HepG2 (cell line): ENCODE measurements at regions not wholly inside any gene's neighbourhood (a gene's known extent, or its start where the extent isn't known, plus 50 kb on each side); places are given as distances from the start of the nearest gene placed in this dataset.

Experiments
- ATAC-seq: fragments of 200-7000 bp; cut with Tn5 transposase; 3 replicates; pipeline ENCODE4 v1.9.1; 2020; ENCODE audit warnings: mild to moderate bottlenecking, moderate library complexity
- BruUV-seq: library from RNA; stranded (reverse); fragments of 400-500 nt; replicated peaks from 2 replicates; lab custom pipeline; 2021; lab: Mats Ljungman, UMichigan
- CTCF ChIA-PET: fragments of 300-600 bp; formaldehyde crosslinking; extraction: SDS; loops from one replicate; lab custom pipeline; 2021; ENCODE audit warnings: low total read pairs, inconsistent platforms, low intra/inter-chr PET ratio; lab: Yijun Ruan, JAX
- POLR2A ChIA-PET: fragments of 350-600 bp; sonication (Branson Sonifier 250); formaldehyde crosslinking; loops from one replicate; lab custom pipeline; 2020; ENCODE audit warnings: antibody characterized with exemption, inconsistent platforms; lab: Yijun Ruan, JAX
- DNase-seq: peaks from one replicate; pipeline ENCODE4 v3.0.0-alpha.2; 2015; ENCODE audit warnings: low spot score
- FAIRE-seq: peaks from 3 replicates; lab custom pipeline; 2011; peaks lifted over from hg19 to GRCh38; lab: Jason Lieb, UNC
- H2AFZ ChIP-seq: one replicate; pipeline ENCODE4 v1.6.1; 2011; ENCODE audit warnings: low read length, inconsistent platforms
- H3K27ac ChIP-seq: fragments of 300-600 bp; 3 replicates; pipeline ENCODE4 v1.8.0; 2011; ENCODE audit warnings: mixed run types, mild to moderate bottlenecking, mixed read lengths, low read length, inconsistent platforms; ENCODE audit not compliant: insufficient read depth; ENCODE audit errors: extremely low read length
- H3K27me3 ChIP-seq, 2 experiments: fragments of 200-600 bp in 1 of 2; 2 replicates in 1 of 2; 3 replicates in 1 of 2; pipeline versions ENCODE4 v1.6.0 to v1.8.0; 2011; ENCODE audit warnings: low read length in 2 of 2, mild to moderate bottlenecking in 2 of 2, moderate library complexity in 2 of 2, inconsistent platforms in 1 of 2; ENCODE audit not compliant: insufficient read depth in 2 of 2, control insufficient read depth in 1 of 2
- H3K36me3 ChIP-seq, 2 experiments: fragments of 200-600 bp in 1 of 2; replicated peaks in 1 of 2; 2 replicates in 1 of 2; 3 replicates in 1 of 2; pipeline versions ENCODE4 v1.5.1 to v1.8.0; 2011; ENCODE audit warnings: low read length in 2 of 2, inconsistent platforms in 1 of 2; ENCODE audit not compliant: insufficient read depth in 2 of 2, control insufficient read depth in 1 of 2
- H3K4me1 ChIP-seq: 2 replicates; pipeline ENCODE4 v1.5.1; 2012; ENCODE audit warnings: low read length, inconsistent platforms; ENCODE audit not compliant: insufficient read depth
- H3K4me2 ChIP-seq: 2 replicates; pipeline ENCODE4 v1.6.0; 2011; ENCODE audit warnings: low read depth, low read length, inconsistent platforms
- H3K4me3 ChIP-seq, 3 experiments: fragments of 200-600 bp in 1 of 3; sonication (generic), shearing (Covaris generic) in 1 of 3; replicated peaks in 1 of 3; 2 replicates each; pipeline ENCODE4 v1.5.1; 2011 to 2016; ENCODE audit warnings: low read length in 3 of 3, inconsistent platforms in 2 of 3, low read depth in 2 of 3, mild to moderate bottlenecking in 2 of 3, control low read depth in 1 of 3, mixed read lengths in 1 of 3; ENCODE audit not compliant: insufficient read depth in 1 of 3
- H3K79me2 ChIP-seq: one replicate; pipeline ENCODE4 v1.6.1; 2011; ENCODE audit warnings: low read length, inconsistent platforms; ENCODE audit not compliant: insufficient read depth
- H3K9ac ChIP-seq: 2 replicates; pipeline ENCODE4 v1.6.0; 2011; ENCODE audit warnings: mild to moderate bottlenecking, low read depth, low read length, inconsistent platforms; ENCODE audit not compliant: insufficient read depth
- H3K9me3 ChIP-seq: 2 replicates; pipeline ENCODE4 v1.5.1; 2012; ENCODE audit warnings: mild to moderate bottlenecking, low read length
- H4K20me1 ChIP-seq: 2 replicates; pipeline ENCODE4 v1.6.0; 2011; ENCODE audit warnings: inconsistent platforms, mild to moderate bottlenecking, low read length, moderate library complexity; ENCODE audit not compliant: insufficient read depth
- ADNP ChIP-seq: sonication (generic); formaldehyde crosslinking; IDR thresholded peaks from 2 replicates; pipeline ENCODE4 v1.4.0; 2020; ENCODE audit warnings: missing genetic modification reagents
- HIC2 ChIP-seq: sonication (generic); formaldehyde crosslinking; IDR thresholded peaks from 2 replicates; pipeline ENCODE4 v1.9.0; 2022; ENCODE audit warnings: low read depth, missing genetic modification reagents
- JUNB ChIP-seq: sonication (generic); formaldehyde crosslinking; IDR thresholded peaks from 2 replicates; pipeline ENCODE4 v1.8.0; 2022; ENCODE audit warnings: missing genetic modification reagents, mild to moderate bottlenecking, borderline replicate concordance
- MTF2 ChIP-seq: sonication (generic); formaldehyde crosslinking; IDR thresholded peaks from 2 replicates; pipeline ENCODE4 v1.5.0; 2020; ENCODE audit warnings: missing genetic modification reagents, borderline replicate concordance
- NBN ChIP-seq: fragments of 450-650 bp; conservative IDR thresholded peaks from 2 replicates; pipeline ENCODE4 v1.6.1; 2017
- POLR2A ChIP-seq, 2 experiments: IDR thresholded peaks; 2 replicates each; pipeline ENCODE4 v1.6.1; 2011; ENCODE audit warnings: low read depth in 2 of 2, low read length in 2 of 2, mild to moderate bottlenecking in 1 of 2, moderate library complexity in 1 of 2; ENCODE audit not compliant: insufficient read depth in 1 of 2
- SOX5 ChIP-seq: IDR thresholded peaks from 2 replicates; pipeline ENCODE4 v1.6.1; 2016; ENCODE audit warnings: borderline replicate concordance
- ZNF207 ChIP-seq: fragments of 450-650 bp; IDR thresholded peaks from 2 replicates; pipeline ENCODE4 v1.6.1; 2016; ENCODE audit warnings: antibody characterized with exemption, borderline replicate concordance
- ZNF572 ChIP-seq: sonication (generic); formaldehyde crosslinking; IDR thresholded peaks from 2 replicates; pipeline ENCODE4 v1.5.1; 2020; ENCODE audit warnings: mild to moderate bottlenecking, missing genetic modification reagents
- ZNF792 ChIP-seq: IDR thresholded peaks from 2 replicates; pipeline ENCODE4 v1.6.1; 2016
- WGBS: methylation state at CpG from one replicate; pipeline ENCODE4 v1.1.6; 2017; ENCODE audit warnings: low lambda C conversion rate; 5-methylcytosine and 5-hydroxymethylcytosine counted together
- in situ Hi-C: cut with HindIII; loops from 2 replicates; pipeline ENCODE4 v1.10.0; 2017; ENCODE audit warnings: low pct_unique_long_range_greater_than_20kb; ENCODE audit not compliant: extremely low pct_ligation_motif_present
- intact Hi-C: fragments of 100-400 bp; cut with micrococcal nuclease; formaldehyde crosslinking; loops from one replicate; pipeline ENCODE4 v1.10.0; 2022; ENCODE audit not compliant: unreplicated experiment

- WGBS, result 23% methylated on average over 8 of the region's 8 CpGs
- no peak for DNase-seq
- no peaks in the 10 kb centered on the region for H4K20me1 ChIP-seq
- in situ Hi-C loops, result no loop called here
- H3K4me1 ChIP-seq, result no peaks in the 10 kb centered on the region
- FAIRE-seq, result no peak
- no peak for ATAC-seq
- no peak overlapping the region for H3K4me3 ChIP-seq
- H2AFZ ChIP-seq, result no peak overlapping the region
- no peak overlapping the region for H3K27ac ChIP-seq
- ChIA-PET POLR2A (no interaction called here), CTCF (no interaction called here)
- no peak overlapping the region for H3K9ac ChIP-seq
- H3K4me2 ChIP-seq, result no peak overlapping the region
- H3K27me3 ChIP-seq, result no peaks in the 10 kb centered on the region
- H3K9me3 ChIP-seq, result no peaks in the 10 kb centered on the region
- BruUV-seq, result no TSS peak
- H3K36me3 ChIP-seq, result no peaks in the 10 kb centered on the region
- no peaks in the 10 kb centered on the region for H3K79me2 ChIP-seq
- no peak for TF ChIP-seq JUNB
- intact Hi-C loops, result no loop called here
These were observed 171.1 kb upstream of the TMPO start for GRCh38 chr12:98344046-98344930.

- Histone ChIP-seq H3K9ac (no peak overlapping the region), H3K4me2 (no peak overlapping the region), H3K79me2 (no peaks in the 10 kb centered on the region), H3K9me3 (no peaks in the 10 kb centered on the region), H3K4me1 (no peaks in the 10 kb centered on the region), H3K36me3 (no peaks in the 10 kb centered on the region), H3K4me3 (no peak overlapping the region), H4K20me1 (no peaks in the 10 kb centered on the region), H3K27ac (no peak overlapping the region), H3K27me3 (no peaks in the 10 kb centered on the region), H2AFZ (no peak overlapping the region)
- intact Hi-C loops (no loop called here), in situ Hi-C loops (no loop called here)
- POLR2A ChIA-PET, result no interaction called here
- 54% methylated on average over 4 of the region's 6 CpGs for WGBS
- no peak for ATAC-seq
- CTCF ChIA-PET, result no interaction called here
- no peak for FAIRE-seq
- BruUV-seq, result no TSS peak
- no peak for DNase-seq
- TF ChIP-seq ZNF207 (no peak), POLR2A (IDR thresholded peaks at IDR 0.05; ENCODE audit: insufficient read depth in 1 of 2, low read depth in 2 of 2, low read length in 2 of 2) (no peak), ZNF792 (no peak), ZNF572 (CRISPR knock-in tag) (no peak), MTF2 (CRISPR knock-in tag) (no peak), HIC2 (CRISPR knock-in tag) (no peak), SOX5 (no peak), NBN (no peak), ADNP (CRISPR knock-in tag) (no peak)
These were observed 170.0 kb upstream of the TMPO start for GRCh38 chr12:98345308-98345876.
